GOT3 (cell line): ENCODE measurements at regions not wholly inside any gene's neighbourhood (a gene's known extent, or its start where the extent isn't known, plus 50 kb on each side); places are given as distances from the start of the nearest gene placed in this dataset.
"Not testable (repeated sequence)": the region's sequence is repeated elsewhere in the genome, so short reads cannot be mapped to it uniquely, and the experiment has no call there.

ENCODE experiments used
- DNase-seq: peaks from one replicate; lab custom pipeline; 2025; ENCODE audit warnings: mixed read lengths; lab: John Stamatoyannopoulos, UW

DNA sequence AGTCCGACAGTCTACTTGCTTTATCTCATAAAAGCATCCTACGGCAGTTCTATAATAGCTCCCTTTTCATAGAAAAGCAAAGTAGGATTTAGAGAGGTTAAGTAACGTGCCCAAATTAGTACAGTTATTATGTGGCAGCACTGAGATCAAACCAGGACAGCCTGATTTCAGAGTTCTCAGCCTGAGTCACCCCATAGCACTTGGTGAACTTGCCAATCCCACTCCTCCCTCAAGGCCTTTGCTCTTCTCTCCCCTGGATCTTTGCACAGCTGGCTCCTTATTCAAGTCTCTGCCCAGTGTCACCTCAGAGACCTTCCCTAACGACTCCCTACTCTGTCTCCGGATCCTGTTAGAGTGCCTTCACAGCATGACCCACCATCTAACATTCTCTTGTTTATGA lies 438.0 kb upstream of the NFE2L3 start:
- no peak for DNase-seq

DNA sequence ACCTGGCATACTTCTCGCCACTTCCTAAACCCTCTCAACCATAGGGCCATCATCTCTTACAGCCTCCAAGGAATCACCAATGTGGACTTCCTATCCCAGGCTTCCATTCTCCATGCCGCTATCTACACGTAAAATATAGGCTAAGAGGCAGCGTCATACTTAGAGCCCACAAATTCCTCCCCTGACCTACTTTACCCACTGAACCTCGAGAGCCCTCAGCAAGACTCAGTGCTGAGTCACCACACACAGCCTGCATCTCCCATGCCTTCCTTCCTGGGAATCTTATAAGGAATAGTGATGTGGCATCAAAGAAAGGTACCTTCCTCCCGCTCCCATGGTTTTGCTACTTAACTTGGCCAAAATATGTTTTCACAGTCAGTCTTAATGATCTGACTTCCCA lies 435.6 kb upstream of the NFE2L3 start:
- DNase-seq = no peak

- no peak for DNase-seq
Observed at GRCh38 chr7:25718596-25718995, 433.4 kb upstream of the NFE2L3 start.

DNA sequence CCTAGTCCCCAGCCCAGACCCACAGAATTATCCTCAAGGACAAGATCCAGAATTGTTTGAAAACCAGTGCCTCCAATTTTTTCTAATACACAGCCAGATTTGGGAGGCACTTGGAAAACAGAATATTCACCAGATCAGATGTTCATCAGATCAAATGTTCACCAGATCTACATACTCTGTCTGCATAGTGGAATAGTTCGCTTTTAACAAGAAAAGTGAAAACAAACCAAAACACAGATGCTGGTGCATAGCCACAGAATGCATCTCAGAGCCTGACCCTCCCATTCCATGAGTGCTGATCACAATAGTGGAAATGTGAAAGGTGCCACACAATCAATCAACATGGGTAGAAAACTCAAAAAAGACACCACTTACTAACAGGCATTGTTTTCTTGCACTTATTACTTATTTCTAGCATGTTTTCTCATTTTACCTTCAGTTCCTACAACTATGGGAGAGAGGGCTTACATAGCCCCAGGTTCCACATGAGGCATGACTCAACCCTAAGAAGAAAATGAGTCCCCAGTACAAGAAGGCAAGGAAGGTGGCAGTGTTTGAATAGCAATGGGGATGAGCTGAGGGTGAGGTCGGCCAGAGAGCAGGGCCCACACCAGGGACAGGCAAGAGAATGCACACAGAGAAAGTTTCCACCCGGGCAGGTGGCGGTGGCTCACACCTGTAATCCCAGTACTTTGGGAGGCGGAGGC lies 432.7 kb upstream of the NFE2L3 start:
- no peak for DNase-seq

- DNase-seq = no peak
Observed at GRCh38 chr7:25720427-25720826, 431.6 kb upstream of the NFE2L3 start.

DNA sequence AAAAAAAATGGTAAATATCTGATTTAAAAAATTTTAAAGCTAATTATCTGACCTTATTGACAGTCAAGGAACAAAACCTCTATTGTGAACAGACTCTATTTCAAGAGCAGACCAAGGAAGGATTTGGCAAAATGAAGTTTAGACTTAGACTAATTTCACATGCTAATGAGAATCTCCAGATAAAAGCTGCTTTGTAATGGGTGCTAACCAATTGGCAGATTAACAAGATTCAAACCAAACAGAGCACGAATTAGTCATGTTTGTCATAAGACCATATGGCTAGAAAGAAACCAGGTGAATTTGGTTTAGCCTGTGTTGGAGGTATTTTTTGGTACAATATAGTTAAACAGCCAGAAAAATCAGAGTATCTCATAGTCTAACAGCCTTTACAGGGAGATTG lies 429.1 kb upstream of the NFE2L3 start:
- DNase-seq = no peak

GRCh38 chr7:25725451-25725850 lies 426.5 kb upstream of the NFE2L3 start:
- no peak for DNase-seq

GRCh38 chr7:25726170-25726780 lies 425.7 kb upstream of the NFE2L3 start:
- DNase-seq = no peak

DNA sequence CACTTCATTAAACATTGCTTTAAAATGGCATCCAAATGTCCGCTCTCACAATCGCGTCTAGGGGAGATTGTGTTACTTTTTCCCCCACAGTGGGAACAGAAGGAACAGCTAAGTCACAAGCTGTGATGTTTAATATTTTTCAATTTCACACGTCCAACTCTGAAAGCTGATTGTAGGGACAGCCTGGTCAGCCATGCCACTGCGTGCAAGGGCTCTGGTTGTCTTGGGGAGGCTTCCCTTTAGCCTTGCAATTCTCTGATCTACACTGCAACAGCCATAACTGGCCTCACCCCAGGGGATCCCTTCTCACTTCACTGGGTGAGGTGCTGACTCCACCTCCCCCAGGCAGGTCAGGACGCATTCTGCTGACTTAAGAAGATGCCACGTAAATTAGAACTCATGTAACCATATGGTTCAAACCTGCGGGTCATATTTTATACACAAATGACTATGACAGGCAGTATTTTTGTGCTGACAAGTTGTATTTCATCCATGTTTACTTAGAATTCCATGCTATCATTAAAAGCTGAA lies 425.2 kb upstream of the NFE2L3 start:
- no peak for DNase-seq

DNA sequence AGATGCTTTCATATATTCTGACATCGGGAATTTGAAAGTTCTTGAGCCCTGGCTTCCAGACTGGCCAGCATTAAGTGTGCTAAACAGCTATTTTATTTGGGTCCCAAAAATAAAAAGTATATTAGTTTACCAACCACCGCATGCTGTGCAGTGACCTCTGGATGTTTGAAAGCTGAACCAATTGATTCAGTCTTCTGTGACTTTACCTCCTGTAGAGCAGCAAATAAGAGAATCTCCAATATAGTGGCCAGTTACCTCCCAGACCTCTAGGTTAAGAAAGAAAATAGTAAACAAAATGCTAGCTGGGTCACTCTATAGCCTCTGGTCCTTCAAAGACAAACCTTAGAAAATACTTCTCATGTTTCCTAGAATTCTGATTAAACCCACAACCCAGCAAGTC lies 424.6 kb upstream of the NFE2L3 start:
- no peak for DNase-seq

GRCh38 chr7:25727876-25728275 lies 424.1 kb upstream of the NFE2L3 start:
- DNase-seq = no peak

GRCh38 chr7:25731068-25731845 lies 420.7 kb upstream of the NFE2L3 start:
- DNase-seq = no peak

DNA sequence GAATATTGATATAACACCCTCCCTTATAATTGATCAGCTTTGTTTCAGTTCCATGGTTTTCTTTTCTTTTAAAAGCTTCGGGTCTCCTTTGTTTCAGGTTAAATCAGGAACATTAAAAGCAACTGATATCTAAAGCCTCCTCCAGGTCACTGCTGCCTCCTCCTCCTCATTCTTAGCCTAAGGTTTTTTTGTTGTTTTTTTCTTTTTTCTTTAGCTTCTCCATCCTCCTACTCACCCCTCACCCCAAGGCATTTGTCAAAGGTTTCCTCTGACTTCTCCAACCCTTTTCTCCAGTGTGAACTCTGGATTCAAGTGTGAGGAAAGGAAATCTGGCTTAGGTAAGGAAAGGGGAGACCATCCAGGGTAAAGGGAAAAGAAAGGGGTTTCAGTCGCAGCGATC lies 420.2 kb upstream of the NFE2L3 start:
- no peak for DNase-seq

- DNase-seq = no peak
Observed at GRCh38 chr7:25732766-25733217, 419.2 kb upstream of the NFE2L3 start.

GRCh38 chr7:25735674-25736242 lies 416.2 kb upstream of the NFE2L3 start:
- DNase-seq = no peak

DNA sequence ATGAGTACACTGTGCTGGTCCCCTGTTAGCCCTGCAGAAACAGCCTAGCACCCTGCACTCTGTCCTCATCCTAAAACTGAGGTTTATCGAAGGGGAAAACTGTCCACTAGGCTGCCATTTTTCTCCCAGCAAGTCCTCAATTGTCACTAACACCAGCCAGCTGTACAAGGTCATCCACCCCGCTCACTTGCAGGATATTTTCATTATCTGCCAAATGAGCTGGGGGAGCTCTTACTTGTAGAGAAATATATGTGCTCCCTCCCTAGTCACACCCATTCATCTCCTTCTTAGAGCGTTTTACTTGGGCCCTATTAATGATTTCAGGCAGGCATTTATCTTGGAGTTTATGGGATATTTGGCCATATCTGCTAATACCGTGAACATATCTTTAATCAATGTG lies 413.5 kb upstream of the NFE2L3 start:
- DNase-seq = no peak

- no peak for DNase-seq
Observed at GRCh38 chr7:25739143-25739542, 412.9 kb upstream of the NFE2L3 start.

- DNase-seq = no peak
Observed at GRCh38 chr7:25742316-25742715, 409.7 kb upstream of the NFE2L3 start.

GRCh38 chr7:25743670-25744451 lies 408.1 kb upstream of the NFE2L3 start:
- DNase-seq = not testable (repeated sequence)

GRCh38 chr7:25750744-25751508 lies 401.1 kb upstream of the NFE2L3 start:
- DNase-seq = no peak

GRCh38 chr7:25752154-25752553 lies 399.8 kb upstream of the NFE2L3 start:
- DNase-seq = no peak
